GM12878 (cell line): ENCODE measurements at regions not wholly inside any gene's neighbourhood (a gene's known extent, or its start where the extent isn't known, plus 50 kb on each side); places are given as distances from the start of the nearest gene placed in this dataset.
"Not testable (repeated sequence)": the region's sequence is repeated elsewhere in the genome, so short reads cannot be mapped to it uniquely, and the experiment has no call there.

Experiments used
- CREM ChIP-seq: IDR thresholded peaks from 2 replicates; pipeline ENCODE4 v1.6.1; 2014; ENCODE audit warnings: antibody characterized with exemption, low read depth
- CTCF ChIP-seq, 3 experiments: IDR thresholded peaks in 2 of 3; conservative IDR thresholded peaks in 1 of 3; 2 replicates each; pipeline ENCODE4 v1.5.1; 2011; ENCODE audit warnings: low read depth in 3 of 3, low read length in 3 of 3, mild to moderate bottlenecking in 3 of 3, control low read depth in 2 of 3, moderate library complexity in 2 of 3, inconsistent platforms in 1 of 3, mixed read lengths in 1 of 3; ENCODE audit not compliant: control insufficient read depth in 2 of 3, insufficient read depth in 1 of 3; ENCODE audit errors: extremely low read depth in 1 of 3
- EGR1 ChIP-seq, 2 experiments: IDR thresholded peaks; 1 replicate in 1 of 2; 2 replicates in 1 of 2; pipeline ENCODE4 v1.6.1; 2011 to 2012; ENCODE audit warnings: low read depth in 2 of 2, low read length in 2 of 2, borderline replicate concordance in 1 of 2, mild to moderate bottlenecking in 1 of 2, moderate library complexity in 1 of 2
- FOXK2 ChIP-seq: fragments of 450-650 bp; IDR thresholded peaks from 2 replicates; pipeline ENCODE4 v1.6.1; 2017; ENCODE audit warnings: mild to moderate bottlenecking, moderate library complexity
- JUNB ChIP-seq: IDR thresholded peaks from 2 replicates; pipeline ENCODE4 v1.6.1; 2016; ENCODE audit warnings: antibody characterized with exemption, mild to moderate bottlenecking
- POLR2A ChIP-seq: IDR thresholded peaks from 2 replicates; pipeline ENCODE4 v1.6.1; 2011; ENCODE audit warnings: low read depth, mild to moderate bottlenecking, low read length
- POLR2AphosphoS5 ChIP-seq: IDR thresholded peaks from 2 replicates; pipeline ENCODE4 v1.6.1; 2011; ENCODE audit warnings: mild to moderate bottlenecking, low read length, inconsistent platforms
- USF1 ChIP-seq: IDR thresholded peaks from 2 replicates; pipeline ENCODE4 v1.6.1; 2011; ENCODE audit warnings: borderline replicate concordance, low read depth, mild to moderate bottlenecking, moderate library complexity, mixed read lengths, low read length; ENCODE audit not compliant: insufficient read depth; ENCODE audit errors: extremely low read length

- not testable (repeated sequence) for TF ChIP-seq POLR2A; CTCF (IDR thresholded peaks at IDR 0.05 in 2 of 3, conservative IDR thresholded peaks at IDR 0.05 in 1 of 3; ENCODE audit: control insufficient read depth in 2 of 3, extremely low read depth in 1 of 3, insufficient read depth in 1 of 3, low read depth in 3 of 3, low read length in 3 of 3); EGR1 (IDR thresholded peaks at IDR 0.05; ENCODE audit: borderline replicate concordance in 1 of 2, low read depth in 2 of 2, low read length in 2 of 2); JUNB; CREM; POLR2AphosphoS5; FOXK2; USF1
These were observed 276.8 kb downstream of the OLFM4 start for GRCh38 chr13:53305419-53305818.
